HFFc6 (cell line): ENCODE measurements at regions not wholly inside any gene's neighbourhood (a gene's known extent, or its start where the extent isn't known, plus 50 kb on each side); places are given as distances from the start of the nearest gene placed in this dataset.

Experiments used
- DNase-seq: peaks from one replicate; pipeline ENCODE4 v3.0.0-alpha.2; 2018
- H3K27ac Mint-ChIP-seq: 2 replicates; pipeline ENCODE4 v1.8.0; 2020; ENCODE audit warnings: mild to moderate bottlenecking, mixed read lengths
- H3K27me3 Mint-ChIP-seq: 2 replicates; pipeline ENCODE4 v1.8.0; 2021; ENCODE audit warnings: mild to moderate bottlenecking, moderate library complexity, mixed read lengths; ENCODE audit not compliant: insufficient read depth
- H3K36me3 Mint-ChIP-seq: 2 replicates; pipeline ENCODE4 v1.8.0; 2021; ENCODE audit warnings: low read depth, mixed read lengths
- H3K4me1 Mint-ChIP-seq: 2 replicates; pipeline ENCODE4 v1.8.0; 2020; ENCODE audit warnings: low read depth, mixed read lengths
- H3K4me3 Mint-ChIP-seq: 2 replicates; pipeline ENCODE4 v1.8.0; 2020; ENCODE audit warnings: mild to moderate bottlenecking, moderate library complexity, mixed read lengths
- H3K9me3 Mint-ChIP-seq: 2 replicates; pipeline ENCODE4 v1.8.0; 2020; ENCODE audit warnings: mild to moderate bottlenecking, mixed read lengths
- TF ChIP-seq, protein P1 (sequence below): fragments of 200-600 bp; sonication (generic); IDR thresholded peaks from 2 replicates; pipeline ENCODE4 v1.5.0; 2021; ENCODE audit warnings: antibody characterized with exemption, mild to moderate bottlenecking

DNA sequence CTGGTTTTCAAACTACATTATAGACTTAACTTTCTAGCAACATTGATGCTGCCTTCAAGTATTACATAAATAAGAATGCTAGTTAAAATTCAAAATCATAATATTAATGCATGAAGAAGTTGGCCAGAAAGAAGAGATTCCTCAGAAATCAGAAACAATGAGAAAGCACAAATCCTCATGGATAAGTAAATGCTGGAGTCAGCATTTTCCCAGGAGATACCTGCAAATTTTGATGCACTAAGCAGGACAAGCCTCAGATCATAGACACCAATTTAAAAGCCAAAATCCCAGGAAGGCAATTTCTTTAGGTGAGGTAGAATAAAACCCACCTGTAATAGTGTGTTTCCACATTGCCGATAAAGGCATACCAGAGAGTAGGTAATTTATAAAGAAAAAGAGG, 305.2 kb upstream of the TBX18 start:
- H3K27me3 Mint-ChIP-seq, result peaks cover 3% of the 10 kb centered on the region; the same call in 1 of the 2 replicates
- no peak overlapping the region for H3K27ac Mint-ChIP-seq
- no peak for DNase-seq
- TF ChIP-seq, protein P1, sequence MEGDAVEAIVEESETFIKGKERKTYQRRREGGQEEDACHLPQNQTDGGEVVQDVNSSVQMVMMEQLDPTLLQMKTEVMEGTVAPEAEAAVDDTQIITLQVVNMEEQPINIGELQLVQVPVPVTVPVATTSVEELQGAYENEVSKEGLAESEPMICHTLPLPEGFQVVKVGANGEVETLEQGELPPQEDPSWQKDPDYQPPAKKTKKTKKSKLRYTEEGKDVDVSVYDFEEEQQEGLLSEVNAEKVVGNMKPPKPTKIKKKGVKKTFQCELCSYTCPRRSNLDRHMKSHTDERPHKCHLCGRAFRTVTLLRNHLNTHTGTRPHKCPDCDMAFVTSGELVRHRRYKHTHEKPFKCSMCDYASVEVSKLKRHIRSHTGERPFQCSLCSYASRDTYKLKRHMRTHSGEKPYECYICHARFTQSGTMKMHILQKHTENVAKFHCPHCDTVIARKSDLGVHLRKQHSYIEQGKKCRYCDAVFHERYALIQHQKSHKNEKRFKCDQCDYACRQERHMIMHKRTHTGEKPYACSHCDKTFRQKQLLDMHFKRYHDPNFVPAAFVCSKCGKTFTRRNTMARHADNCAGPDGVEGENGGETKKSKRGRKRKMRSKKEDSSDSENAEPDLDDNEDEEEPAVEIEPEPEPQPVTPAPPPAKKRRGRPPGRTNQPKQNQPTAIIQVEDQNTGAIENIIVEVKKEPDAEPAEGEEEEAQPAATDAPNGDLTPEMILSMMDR, result no peak
- H3K4me3 Mint-ChIP-seq, result no peak overlapping the region
- no peaks in the 10 kb centered on the region for H3K4me1 Mint-ChIP-seq
- H3K36me3 Mint-ChIP-seq, result no peaks in the 10 kb centered on the region
- no peaks in the 10 kb centered on the region for H3K9me3 Mint-ChIP-seq

DNA sequence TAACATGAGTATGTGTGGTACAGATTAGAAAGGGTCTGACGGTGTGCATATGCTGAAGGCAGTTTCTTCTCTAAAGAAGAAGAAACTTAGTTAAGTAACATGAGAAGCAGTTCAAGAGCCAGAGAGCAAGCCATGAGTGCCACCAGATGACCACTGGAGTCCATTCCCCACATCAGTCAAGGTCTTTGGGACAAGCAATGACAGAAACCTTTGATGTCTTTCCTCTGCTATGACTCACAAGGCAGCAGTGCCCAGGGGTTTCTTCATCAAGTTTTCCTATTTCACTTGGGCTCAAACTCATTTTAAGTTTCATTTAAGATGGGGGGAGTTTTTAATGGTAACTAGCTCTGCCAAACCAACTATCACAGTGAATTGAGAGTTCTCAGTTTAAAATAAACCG, 303.8 kb upstream of the TBX18 start:
- no peaks in the 10 kb centered on the region for H3K4me1 Mint-ChIP-seq
- no peaks in the 10 kb centered on the region for H3K9me3 Mint-ChIP-seq
- no peak overlapping the region for H3K4me3 Mint-ChIP-seq
- no peak overlapping the region for H3K27ac Mint-ChIP-seq
- TF ChIP-seq, protein P1, result no peak
- DNase-seq, result no peak
- H3K36me3 Mint-ChIP-seq, result no peaks in the 10 kb centered on the region
- peaks cover 2% of the 10 kb centered on the region; the same call in 1 of the 2 replicates for H3K27me3 Mint-ChIP-seq

DNA sequence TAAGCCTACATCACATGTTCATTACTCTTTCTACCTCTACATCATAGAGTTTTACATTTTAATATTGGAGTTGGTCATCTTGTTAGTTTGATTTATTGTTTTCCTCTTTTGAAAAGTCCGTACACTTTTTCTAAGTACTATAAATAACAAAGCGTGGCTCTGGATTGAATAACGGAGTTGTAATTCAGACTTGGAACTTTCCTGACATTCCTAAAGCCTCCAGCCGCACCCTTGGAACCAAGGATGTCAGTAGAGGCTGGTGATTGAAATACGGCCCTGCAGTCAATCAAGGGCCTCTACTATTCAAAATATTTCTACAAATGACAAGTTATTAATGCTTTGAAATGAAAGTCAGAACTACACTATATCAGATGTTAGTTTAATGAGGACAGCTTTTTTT, 301.9 kb upstream of the TBX18 start:
- TF ChIP-seq, protein P1, result no peak
- no peaks in the 10 kb centered on the region for H3K9me3 Mint-ChIP-seq
- H3K36me3 Mint-ChIP-seq, result no peaks in the 10 kb centered on the region
- peaks cover 5% of the 10 kb centered on the region for H3K27me3 Mint-ChIP-seq
- H3K4me1 Mint-ChIP-seq, result no peaks in the 10 kb centered on the region
- no peak for DNase-seq
- H3K4me3 Mint-ChIP-seq, result no peak overlapping the region
- no peak overlapping the region for H3K27ac Mint-ChIP-seq

DNA sequence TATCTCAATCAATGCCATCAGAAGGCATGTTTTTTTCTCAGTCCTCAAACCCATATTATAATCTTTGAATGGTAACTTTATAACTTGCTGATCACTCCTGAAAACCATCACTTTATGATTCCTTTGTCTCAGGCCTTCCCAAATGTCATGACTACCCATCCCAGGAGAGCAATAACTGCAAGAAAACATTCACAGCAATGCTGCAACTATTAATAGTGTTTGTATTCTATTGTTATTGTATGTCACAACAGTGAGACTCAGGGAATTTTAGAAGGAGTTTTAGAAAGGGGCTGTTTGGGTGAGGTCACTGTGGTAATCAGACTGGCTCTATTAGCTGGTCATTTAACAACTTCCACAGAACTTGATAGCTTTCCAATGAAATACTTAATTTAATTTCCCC, 301.4 kb upstream of the TBX18 start:
- H3K27me3 Mint-ChIP-seq, result peaks cover 5% of the 10 kb centered on the region
- DNase-seq, result no peak
- H3K4me3 Mint-ChIP-seq, result no peak overlapping the region
- H3K27ac Mint-ChIP-seq, result no peak overlapping the region
- H3K9me3 Mint-ChIP-seq, result no peaks in the 10 kb centered on the region
- TF ChIP-seq, protein P1, result no peak
- no peaks in the 10 kb centered on the region for H3K4me1 Mint-ChIP-seq
- H3K36me3 Mint-ChIP-seq, result no peaks in the 10 kb centered on the region

DNA sequence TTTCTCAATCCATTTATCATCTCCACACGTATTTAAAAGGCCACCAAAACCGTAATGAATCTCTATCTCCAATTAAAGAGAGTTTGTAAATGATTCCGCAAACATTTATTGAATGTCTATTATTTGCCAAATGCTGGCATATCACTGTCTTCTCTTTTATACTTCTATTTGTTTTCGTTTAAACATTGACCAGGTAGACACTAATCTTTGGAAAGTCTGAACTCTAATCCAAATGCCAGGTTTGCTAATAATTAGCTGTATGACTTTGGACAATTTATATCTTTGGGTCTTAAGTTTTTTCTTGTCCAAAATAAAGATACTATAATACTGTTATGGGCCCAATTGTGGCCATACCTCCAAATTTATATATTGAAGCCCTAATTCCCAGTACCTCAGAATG, 299.2 kb upstream of the TBX18 start:
- Mint-ChIP-seq H3K4me3 (no peak overlapping the region), H3K36me3 (no peaks in the 10 kb centered on the region), H3K9me3 (no peaks in the 10 kb centered on the region), H3K4me1 (no peaks in the 10 kb centered on the region), H3K27ac (no peak overlapping the region), H3K27me3 (peaks cover 5% of the 10 kb centered on the region)
- TF ChIP-seq, protein P1, result no peak
- no peak for DNase-seq

DNA sequence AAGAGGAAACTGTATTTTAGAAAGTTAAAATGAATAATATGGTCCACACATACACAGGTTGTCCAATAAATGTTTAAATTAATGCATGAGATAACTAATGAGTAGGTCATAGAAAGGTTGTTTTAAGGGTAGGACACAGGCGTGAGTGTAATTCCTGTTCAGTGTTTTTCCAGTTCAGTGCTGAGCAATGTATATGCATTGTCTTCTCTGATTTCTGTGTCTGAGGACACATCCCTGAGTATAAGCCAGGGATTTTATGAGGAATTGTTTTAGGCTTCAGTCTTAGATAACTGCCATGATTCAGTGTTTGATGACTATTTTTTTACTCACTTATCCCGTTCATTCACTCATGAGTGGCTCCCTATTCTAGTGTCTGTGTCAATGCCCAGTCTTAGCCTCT, 298.5 kb upstream of the TBX18 start:
- Mint-ChIP-seq H3K36me3 (no peaks in the 10 kb centered on the region), H3K4me1 (no peaks in the 10 kb centered on the region), H3K4me3 (no peak overlapping the region), H3K27ac (no peak overlapping the region), H3K27me3 (peaks cover 5% of the 10 kb centered on the region), H3K9me3 (no peaks in the 10 kb centered on the region)
- TF ChIP-seq, protein P1, result no peak
- DNase-seq, result no peak
